Ishikawa (cell line): ENCODE measurements at regions not wholly inside any gene's neighbourhood (a gene's known extent, or its start where the extent isn't known, plus 50 kb on each side); places are given as distances from the start of the nearest gene placed in this dataset.

Source experiments
- CEBPB ChIP-seq: IDR thresholded peaks from 2 replicates; pipeline ENCODE4 v1.6.1; 2012
- CREB1 ChIP-seq: IDR thresholded peaks from 2 replicates; pipeline ENCODE4 v1.6.1; 2012; ENCODE audit warnings: low read depth
- EP300 ChIP-seq: IDR thresholded peaks from 2 replicates; pipeline ENCODE4 v1.6.1; 2012; ENCODE audit warnings: borderline replicate concordance
- FOXM1 ChIP-seq: IDR thresholded peaks from 2 replicates; pipeline ENCODE4 v1.6.1; 2012; ENCODE audit warnings: low read depth, borderline replicate concordance
- MAX ChIP-seq: IDR thresholded peaks from 2 replicates; pipeline ENCODE4 v1.6.1; 2012
- NFIC ChIP-seq: IDR thresholded peaks from 2 replicates; pipeline ENCODE4 v1.6.1; 2012
- RAD21 ChIP-seq: IDR thresholded peaks from 2 replicates; pipeline ENCODE4 v1.6.1; 2012; ENCODE audit warnings: low read depth
- REST ChIP-seq: IDR thresholded peaks from 2 replicates; pipeline ENCODE4 v1.6.1; 2012; ENCODE audit warnings: low read depth, mild to moderate bottlenecking
- TAF1 ChIP-seq: IDR thresholded peaks from 2 replicates; pipeline ENCODE4 v1.6.1; 2012; ENCODE audit warnings: low read depth, mild to moderate bottlenecking

- TF ChIP-seq EP300 (no peak), MAX (no peak), CREB1 (no peak), RAD21 (no peak), NFIC (no peak), CEBPB (no peak), TAF1 (no peak), FOXM1 (no peak), REST (no peak)
Observed at GRCh38 chrX:5549512-5549911, 679.2 kb downstream of the NLGN4X start.
